Subcutaneous abdominal adipose tissue (tissue), 5 donors: ENCODE measurements at regions not wholly inside any gene's neighbourhood (a gene's known extent, or its start where the extent isn't known, plus 50 kb on each side); places are given as distances from the start of the nearest gene placed in this dataset.

Experiments used
- H3K27ac ChIP-seq: one replicate; pipeline ENCODE4 v1.7.0; 2013; ENCODE audit warnings: low read depth, mild to moderate bottlenecking, inconsistent platforms, low read length, moderate library complexity
- H3K27me3 ChIP-seq, 5 donors: one replicate each; pipeline ENCODE4 v1.7.0; 2013; ENCODE audit warnings: low read length in 5 of 5, inconsistent platforms in 1 of 5; ENCODE audit not compliant: control insufficient read depth in 5 of 5, insufficient read depth in 4 of 5
- H3K36me3 ChIP-seq, 5 donors: one replicate each; pipeline ENCODE4 v1.7.0; 2013; ENCODE audit warnings: low read length in 5 of 5; ENCODE audit not compliant: control insufficient read depth in 5 of 5, insufficient read depth in 5 of 5
- H3K4me1 ChIP-seq, 5 donors: one replicate each; pipeline ENCODE4 v1.7.0; 2013; ENCODE audit warnings: low read length in 5 of 5, mild to moderate bottlenecking in 3 of 5, moderate library complexity in 1 of 5; ENCODE audit not compliant: control insufficient read depth in 5 of 5, insufficient read depth in 5 of 5
- H3K4me3 ChIP-seq, 5 donors: one replicate each; pipeline ENCODE4 v1.7.0; 2013; ENCODE audit warnings: low read length in 5 of 5, low read depth in 1 of 5
- H3K9ac ChIP-seq, 5 donors: one replicate each; pipeline ENCODE4 v1.7.0; 2013; ENCODE audit warnings: low read length in 5 of 5, mild to moderate bottlenecking in 4 of 5, moderate library complexity in 3 of 5
- H3K9me3 ChIP-seq, 5 donors: one replicate each; pipeline ENCODE4 v1.7.0; 2013; ENCODE audit warnings: low read length in 5 of 5; ENCODE audit not compliant: control insufficient read depth in 5 of 5
- donor health status: healthy.
- donor health status: healthy.
- donor health status: healthy.
- donor health status: healthy.
- donor health status: healthy.

GRCh38 chr2:65724336-65724735, 291.9 kb upstream of the SPRED2 start:
- H3K9ac ChIP-seq = no peak overlapping the region

DNA sequence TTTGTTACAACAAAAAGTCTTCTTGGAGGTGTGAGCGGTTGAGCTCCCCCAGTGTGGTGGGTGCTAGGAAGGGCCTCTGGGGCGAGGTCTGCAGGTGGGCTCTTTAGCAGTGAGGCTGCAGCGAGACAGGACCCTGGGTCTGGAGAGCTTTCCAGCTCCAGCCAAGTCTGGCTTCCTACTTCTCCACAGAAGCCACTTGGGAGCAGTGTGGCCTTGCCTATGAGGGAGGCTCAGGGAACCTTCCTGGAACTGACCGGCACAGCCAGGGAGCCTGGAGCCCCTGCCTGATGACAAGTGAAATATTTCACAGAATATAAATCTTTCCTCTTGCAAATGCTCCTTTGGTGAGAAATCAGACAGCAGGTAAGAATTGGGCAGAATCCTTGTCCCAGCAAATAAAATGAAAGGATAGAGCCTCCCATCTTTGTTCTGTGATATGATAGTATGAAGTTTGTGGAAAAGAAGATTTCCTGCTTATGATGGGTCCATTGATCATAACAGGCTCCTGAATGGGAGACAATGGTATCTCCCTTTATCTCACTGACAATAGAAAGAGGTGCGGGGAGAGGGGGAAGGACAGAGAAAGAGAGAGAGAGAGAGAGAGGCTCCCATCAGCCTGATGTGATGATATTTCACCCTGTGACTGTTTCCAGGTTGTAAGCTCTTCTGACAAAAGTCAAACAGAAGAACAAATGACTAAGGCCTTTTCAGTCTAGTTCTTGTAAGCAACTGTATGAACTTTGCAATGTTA, 289.8 kb upstream of the SPRED2 start:
- Histone ChIP-seq H3K27ac (no peak overlapping the region), H3K9ac (no peak overlapping the region), H3K27me3 (peaks cover 0 to 2% (median 0%) of the 10 kb centered on the region in 5 donors), H3K4me1 (no peaks in the 10 kb centered on the region), H3K4me3 (no peak overlapping the region), H3K36me3 (no peaks in the 10 kb centered on the region), H3K9me3 (no peaks in the 10 kb centered on the region)

More at GRCh38 chr2:65724336-65724735, 291.9 kb upstream of the SPRED2 start:
- peaks cover 0 to 2% (median 0%) of the 10 kb centered on the region in 5 donors for H3K27me3 ChIP-seq
- H3K27ac ChIP-seq = no peak overlapping the region
- no peaks in the 10 kb centered on the region for H3K36me3 ChIP-seq
- no peaks in the 10 kb centered on the region for H3K4me1 ChIP-seq
- no peak overlapping the region for H3K4me3 ChIP-seq
- H3K9me3 ChIP-seq = no peaks in the 10 kb centered on the region

DNA sequence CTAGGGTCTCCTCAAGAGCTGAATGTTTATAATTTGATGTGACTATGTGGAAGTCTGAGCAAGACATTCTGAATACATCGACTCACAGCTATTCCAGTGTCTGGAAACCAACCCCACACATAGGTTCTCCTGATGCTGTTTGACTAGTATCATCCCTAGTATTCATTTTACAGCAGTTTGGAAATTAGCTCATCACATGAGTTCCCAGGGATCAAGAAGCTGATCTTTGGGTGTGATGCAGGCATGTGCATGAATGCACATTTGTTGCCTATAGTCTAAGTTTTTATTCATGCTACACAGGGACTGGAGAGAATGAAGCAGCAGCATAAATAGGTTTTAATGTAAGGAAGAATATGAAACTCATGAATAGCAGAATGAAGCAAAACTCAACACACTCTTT, 284.3 kb upstream of the SPRED2 start:
- H3K9ac ChIP-seq = no peak overlapping the region
- no peak overlapping the region for H3K4me3 ChIP-seq
- H3K4me1 ChIP-seq = no peaks in the 10 kb centered on the region
- H3K9me3 ChIP-seq = no peaks in the 10 kb centered on the region
- no peak overlapping the region for H3K27ac ChIP-seq
- no peaks in the 10 kb centered on the region for H3K27me3 ChIP-seq
- H3K36me3 ChIP-seq = no peaks in the 10 kb centered on the region

DNA sequence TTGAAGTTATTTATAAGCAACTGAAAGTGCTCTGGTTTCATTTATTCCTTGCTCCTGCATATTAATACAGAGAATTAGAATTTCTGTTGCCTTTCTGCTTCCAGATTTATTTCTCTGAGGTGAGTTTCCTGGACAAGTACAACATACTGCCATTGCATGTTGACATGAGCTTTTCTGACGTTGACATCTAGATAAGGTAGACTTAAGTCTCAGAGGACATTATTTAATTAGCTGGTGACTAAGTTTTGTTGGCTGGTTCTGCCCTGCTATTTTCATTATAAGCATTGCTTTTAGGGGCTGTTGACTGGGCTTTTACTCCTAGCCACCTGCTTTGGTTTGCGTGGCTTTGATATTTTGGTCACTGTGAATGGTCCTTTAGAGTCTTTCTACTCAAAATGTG, 282.9 kb upstream of the SPRED2 start:
- Histone ChIP-seq H3K9ac (no peak overlapping the region), H3K4me1 (no peaks in the 10 kb centered on the region), H3K4me3 (no peak overlapping the region), H3K36me3 (no peaks in the 10 kb centered on the region), H3K27me3 (no peaks in the 10 kb centered on the region), H3K9me3 (no peaks in the 10 kb centered on the region), H3K27ac (no peak overlapping the region)

- H3K4me1 ChIP-seq = no peaks in the 10 kb centered on the region
Measured at GRCh38 chr2:65714866-65715265, 282.5 kb upstream of the SPRED2 start.

DNA sequence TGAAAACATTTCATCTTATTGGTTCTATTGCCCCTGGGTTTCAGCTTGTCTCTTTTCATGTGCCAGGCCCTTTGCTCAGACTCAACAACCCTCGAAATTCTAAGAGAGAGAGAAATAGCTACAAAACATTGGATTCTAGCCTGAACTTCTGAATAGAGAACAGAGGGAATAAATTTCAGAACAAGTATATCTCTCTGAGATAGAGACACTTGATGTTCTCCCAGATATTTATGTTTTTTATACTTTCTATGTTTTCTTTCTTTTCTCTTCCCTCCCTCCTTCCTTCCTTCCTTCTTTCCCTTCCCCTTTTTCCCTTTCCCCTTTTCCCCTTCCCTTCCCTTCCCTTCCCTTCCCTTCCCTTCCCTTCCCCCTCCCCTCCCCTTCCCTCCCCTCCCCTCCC, 279.5 kb upstream of the SPRED2 start:
- H3K27me3 ChIP-seq = no peaks in the 10 kb centered on the region
- H3K27ac ChIP-seq = no peak overlapping the region
- no peaks in the 10 kb centered on the region for H3K9me3 ChIP-seq
- H3K9ac ChIP-seq = no peak overlapping the region
- no peak overlapping the region for H3K4me3 ChIP-seq
- no peaks in the 10 kb centered on the region for H3K36me3 ChIP-seq
- H3K4me1 ChIP-seq = no peaks in the 10 kb centered on the region

More at GRCh38 chr2:65714866-65715265, 282.5 kb upstream of the SPRED2 start:
- H3K27me3 ChIP-seq = no peaks in the 10 kb centered on the region
- H3K4me3 ChIP-seq = no peak overlapping the region
- no peak overlapping the region for H3K9ac ChIP-seq
- no peaks in the 10 kb centered on the region for H3K9me3 ChIP-seq
- no peak overlapping the region for H3K27ac ChIP-seq
- no peaks in the 10 kb centered on the region for H3K36me3 ChIP-seq

DNA sequence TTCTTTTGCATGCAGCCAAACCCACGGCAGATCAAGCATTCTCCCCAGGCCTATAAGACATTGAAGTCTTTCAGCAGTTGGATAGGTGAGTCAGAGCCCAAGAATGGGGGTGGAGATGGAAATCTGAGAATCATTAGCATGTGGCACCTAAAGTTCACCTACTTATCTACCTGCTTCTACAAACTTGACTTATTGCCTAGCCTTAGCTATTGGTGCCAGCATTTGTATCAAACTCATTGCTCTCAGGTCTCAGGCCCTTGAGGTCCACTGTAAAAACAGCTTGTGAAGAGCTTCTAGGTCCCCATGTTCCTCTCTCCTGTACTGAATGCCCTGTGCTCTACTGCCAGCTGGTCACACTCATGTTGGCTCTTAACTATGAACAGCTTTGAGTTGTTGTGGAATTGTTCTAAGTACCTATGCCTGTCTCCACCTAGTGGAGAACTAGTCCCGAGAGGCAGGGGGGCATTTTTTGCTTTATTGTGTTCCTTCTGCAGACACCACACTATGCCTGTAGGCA, 278.4 kb upstream of the SPRED2 start:
- Histone ChIP-seq H3K9ac (no peak overlapping the region), H3K4me3 (no peak overlapping the region), H3K4me1 (no peaks in the 10 kb centered on the region), H3K36me3 (no peaks in the 10 kb centered on the region), H3K27ac (no peak overlapping the region), H3K27me3 (no peaks in the 10 kb centered on the region), H3K9me3 (no peaks in the 10 kb centered on the region)

DNA sequence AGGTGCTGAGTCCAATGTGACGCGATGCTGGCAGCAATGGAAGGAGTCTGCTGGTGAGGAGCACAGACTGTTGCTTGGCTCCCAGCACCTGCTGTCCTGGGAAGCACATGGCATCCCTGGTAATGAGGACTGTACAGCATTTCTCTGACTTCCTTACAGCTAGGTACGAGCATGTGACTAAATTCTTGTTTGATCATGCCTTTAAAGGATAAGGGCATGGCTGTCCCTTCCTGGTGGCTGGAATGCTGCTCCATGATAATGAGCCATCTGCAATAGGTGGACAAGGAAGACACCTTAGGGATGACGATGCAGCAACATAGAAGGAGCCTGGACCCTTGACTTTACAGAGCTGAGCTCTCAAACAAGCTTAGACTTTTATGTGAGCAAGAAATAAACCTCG, 278.0 kb upstream of the SPRED2 start:
- Histone ChIP-seq H3K4me1 (no peaks in the 10 kb centered on the region), H3K4me3 (no peak overlapping the region), H3K27ac (no peak overlapping the region), H3K36me3 (no peaks in the 10 kb centered on the region), H3K9ac (no peak overlapping the region), H3K9me3 (no peaks in the 10 kb centered on the region), H3K27me3 (no peaks in the 10 kb centered on the region)

- no peak overlapping the region for H3K27ac ChIP-seq
- H3K4me3 ChIP-seq = no peak overlapping the region
- no peaks in the 10 kb centered on the region for H3K9me3 ChIP-seq
- H3K4me1 ChIP-seq = no peaks in the 10 kb centered on the region
- no peaks in the 10 kb centered on the region for H3K27me3 ChIP-seq
- no peak overlapping the region for H3K9ac ChIP-seq
- no peaks in the 10 kb centered on the region for H3K36me3 ChIP-seq
Measured at GRCh38 chr2:65708086-65708485, 275.7 kb upstream of the SPRED2 start.

- Histone ChIP-seq H3K27ac (no peak overlapping the region), H3K9ac (no peak overlapping the region), H3K4me3 (no peak overlapping the region), H3K36me3 (no peaks in the 10 kb centered on the region), H3K9me3 (no peaks in the 10 kb centered on the region), H3K27me3 (peaks cover 0 to 2% (median 0%) of the 10 kb centered on the region in 5 donors), H3K4me1 (no peaks in the 10 kb centered on the region)
Measured at GRCh38 chr2:65706411-65706810, 274.0 kb upstream of the SPRED2 start.
